ENCODE measurements at regions not wholly inside any gene's neighbourhood (a gene's known extent, or its start where the extent isn't known, plus 50 kb on each side); places are given as distances from the start of the nearest gene placed in this dataset.
"Not testable (repeated sequence)": the region's sequence is repeated elsewhere in the genome, so short reads cannot be mapped to it uniquely, and the experiment has no call there.

GRCh38 chr9:102469430-102469829, 525.7 kb upstream of the CYLC2 start:
- H2AK5ac ChIP-seq (ENCODE audit: low read depth, low read length); POLR2A ChIA-PET (ENCODE audit: partially characterized antibody); H3K4me3 ChIP-seq (ENCODE audit: extremely low read depth in 1 of 4, insufficient read depth in 2 of 4, low read depth in 3 of 4, low read length in 4 of 4); H3K27me3 ChIP-seq (replicated peaks in 1 of 4; ENCODE audit: control insufficient read depth in 3 of 4, extremely low read depth in 1 of 4, insufficient read depth in 3 of 4, low read length in 3 of 4); CTCF ChIA-PET (ENCODE audit: partially characterized antibody); DNase-seq (ENCODE audit: low read depth in 1 of 2, low spot score in 2 of 2); H3K9ac ChIP-seq (replicated peaks in 1 of 4; ENCODE audit: extremely low read depth in 1 of 4, low read depth in 3 of 4, low read length in 3 of 4); H3K79me2 ChIP-seq (ENCODE audit: control insufficient read depth in 1 of 2, insufficient read depth in 2 of 2, low read length in 2 of 2); H3K27ac ChIP-seq (ENCODE audit: low read depth, low read length); H2AFZ ChIP-seq (ENCODE audit: low read length); H3K9me3 ChIP-seq (ENCODE audit: insufficient read depth in 2 of 2, low read depth in 1 of 2, low read length in 1 of 2); FAIRE-seq; H3K18ac ChIP-seq (ENCODE audit: extremely low read depth, low read length); H4K91ac ChIP-seq (replicated peaks; ENCODE audit: insufficient read length, low read length); H2BK12ac ChIP-seq (ENCODE audit: low read depth, low read length); H3K79me1 ChIP-seq (ENCODE audit: low read depth, low read length); H4K8ac ChIP-seq (ENCODE audit: extremely low read depth, insufficient read depth, low read length); H3K56ac ChIP-seq (replicated peaks; ENCODE audit: insufficient read length, low read depth, low read length); H2BK120ac ChIP-seq (replicated peaks; ENCODE audit: low read depth, low read length); H3K23me2 ChIP-seq (ENCODE audit: low read depth, low read length); H3K4me1 ChIP-seq (replicated peaks in 1 of 4; ENCODE audit: control insufficient read depth in 3 of 4, insufficient read depth in 4 of 4, low read length in 3 of 4); H2BK15ac ChIP-seq (ENCODE audit: low read length); H4K20me1 ChIP-seq (replicated peaks in 1 of 2; ENCODE audit: control insufficient read depth in 1 of 2, insufficient read depth in 2 of 2, low read length in 2 of 2); H3K4me2 ChIP-seq (ENCODE audit: insufficient read depth in 1 of 2, low read depth in 2 of 2, low read length in 2 of 2); H3K14ac ChIP-seq (ENCODE audit: insufficient read length); H2BK5ac ChIP-seq (ENCODE audit: low read depth, low read length); H3K4ac ChIP-seq (replicated peaks; ENCODE audit: insufficient read length, low read depth, low read length); H4K5ac ChIP-seq (ENCODE audit: insufficient read length, low read depth, low read length); H2BK20ac ChIP-seq (ENCODE audit: low read length); H3K36me3 ChIP-seq (ENCODE audit: control insufficient read depth in 2 of 4, insufficient read depth in 4 of 4, low read length in 3 of 4); H3K23ac ChIP-seq (ENCODE audit: insufficient read length): not testable (repeated sequence)
- WGBS, 2 experiments (ENCODE audit: extremely low coverage in 1 of 2, insufficient coverage in 1 of 2, insufficient read length in 1 of 2, insufficient replicate concordance in 2 of 2, low coverage in 1 of 2, low lambda C conversion rate in 2 of 2, missing lambda C conversion rate in 1 of 2), result 98% methylated on average over 7 of the region's 7 CpGs; no CpG with 5 or more reads in 1 of the 2 experiments

Data from H1 (cell line).